HG03045 (cell line): ENCODE measurements at regions not wholly inside any gene's neighbourhood (a gene's known extent, or its start where the extent isn't known, plus 50 kb on each side); places are given as distances from the start of the nearest gene placed in this dataset.
"Not testable (repeated sequence)": the region's sequence is repeated elsewhere in the genome, so short reads cannot be mapped to it uniquely, and the experiment has no call there.

Experiments used
- ATAC-seq: cut with Tn5 transposase; IDR thresholded peaks from one replicate; pipeline ENCODE4 v1.9.1; 2021; ENCODE audit warnings: mild to moderate bottlenecking, moderate library complexity; ENCODE audit not compliant: unreplicated experiment

DNA sequence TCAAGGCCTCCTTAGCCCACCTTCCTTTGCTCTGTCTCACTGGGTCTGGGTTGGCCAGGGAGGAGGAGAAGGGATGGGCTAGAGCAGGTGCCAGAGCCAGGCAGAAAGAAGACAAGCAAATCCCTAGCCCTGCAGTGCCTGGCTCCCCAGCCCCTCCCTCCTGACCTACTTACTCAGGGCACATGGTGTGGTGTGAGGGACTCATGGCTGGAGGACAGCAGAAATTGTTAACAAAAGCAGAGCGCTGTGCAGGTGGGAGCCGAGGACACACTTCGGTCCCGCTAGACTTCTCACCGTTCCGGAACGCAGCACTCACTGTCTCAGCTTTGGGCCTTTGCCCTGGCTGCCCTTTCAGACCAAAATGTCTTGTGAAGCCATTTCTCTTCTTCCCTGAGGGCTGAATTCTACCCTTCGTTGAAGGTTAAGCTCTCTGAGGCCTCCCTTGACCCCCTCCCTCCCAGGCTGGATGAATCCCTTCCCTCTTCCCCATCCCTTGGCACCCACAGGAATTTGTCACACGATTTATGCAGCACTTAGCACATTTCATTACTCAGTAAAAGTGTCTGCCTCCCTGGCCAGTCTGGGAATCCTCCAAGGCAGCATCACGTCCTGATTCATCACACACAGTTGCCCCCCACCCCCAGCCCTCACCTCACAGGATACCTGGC, 263.9 kb upstream of the TRPC7 start:
- no peak for ATAC-seq

DNA sequence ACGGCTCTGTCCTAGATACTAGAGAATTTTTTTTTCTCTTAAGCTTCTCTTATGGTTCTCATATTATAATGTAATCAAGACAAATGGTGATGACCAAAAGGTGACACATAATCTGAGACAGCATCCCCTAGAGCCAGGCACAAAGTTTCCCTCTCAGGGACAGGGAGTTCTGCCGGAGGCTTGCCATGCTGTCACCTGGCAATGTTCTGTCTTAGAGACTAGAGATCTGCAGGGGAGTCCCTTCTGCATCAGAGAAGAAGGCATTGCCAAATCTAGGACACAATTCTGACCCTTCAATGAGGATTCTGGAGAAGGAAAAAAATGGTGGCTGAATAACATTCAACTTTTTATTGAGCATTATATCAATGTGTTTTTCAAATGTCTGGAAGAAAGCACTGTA, 261.2 kb upstream of the TRPC7 start:
- no peak for ATAC-seq

- no peak for ATAC-seq
Measured at GRCh38 chr5:136622747-136623146, 257.4 kb upstream of the TRPC7 start.

- no peak for ATAC-seq
Measured at GRCh38 chr5:136621743-136622142, 256.4 kb upstream of the TRPC7 start.

DNA sequence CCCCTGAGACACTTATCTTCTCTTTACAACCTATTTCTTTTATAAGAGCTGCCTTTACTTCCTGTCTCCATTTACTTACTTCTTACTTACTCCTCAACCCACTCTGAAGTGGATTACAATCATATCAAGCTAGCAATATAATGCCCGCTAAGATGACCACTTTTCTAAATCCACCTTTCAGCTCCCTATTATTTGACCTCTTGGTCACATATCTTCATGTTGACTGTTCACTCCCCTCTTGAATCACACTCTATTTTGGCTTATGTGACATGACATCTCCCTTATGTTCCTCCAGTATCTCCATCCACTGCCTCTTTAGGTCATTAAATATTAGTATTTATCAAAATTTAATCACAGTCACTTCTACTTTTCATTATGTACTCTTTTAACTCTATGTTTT, 255.3 kb upstream of the TRPC7 start:
- ATAC-seq: no peak

GRCh38 chr5:136620016-136620419, 254.7 kb upstream of the TRPC7 start:
- no peak for ATAC-seq

- no peak for ATAC-seq
Measured at GRCh38 chr5:136619556-136619955, 254.2 kb upstream of the TRPC7 start.

DNA sequence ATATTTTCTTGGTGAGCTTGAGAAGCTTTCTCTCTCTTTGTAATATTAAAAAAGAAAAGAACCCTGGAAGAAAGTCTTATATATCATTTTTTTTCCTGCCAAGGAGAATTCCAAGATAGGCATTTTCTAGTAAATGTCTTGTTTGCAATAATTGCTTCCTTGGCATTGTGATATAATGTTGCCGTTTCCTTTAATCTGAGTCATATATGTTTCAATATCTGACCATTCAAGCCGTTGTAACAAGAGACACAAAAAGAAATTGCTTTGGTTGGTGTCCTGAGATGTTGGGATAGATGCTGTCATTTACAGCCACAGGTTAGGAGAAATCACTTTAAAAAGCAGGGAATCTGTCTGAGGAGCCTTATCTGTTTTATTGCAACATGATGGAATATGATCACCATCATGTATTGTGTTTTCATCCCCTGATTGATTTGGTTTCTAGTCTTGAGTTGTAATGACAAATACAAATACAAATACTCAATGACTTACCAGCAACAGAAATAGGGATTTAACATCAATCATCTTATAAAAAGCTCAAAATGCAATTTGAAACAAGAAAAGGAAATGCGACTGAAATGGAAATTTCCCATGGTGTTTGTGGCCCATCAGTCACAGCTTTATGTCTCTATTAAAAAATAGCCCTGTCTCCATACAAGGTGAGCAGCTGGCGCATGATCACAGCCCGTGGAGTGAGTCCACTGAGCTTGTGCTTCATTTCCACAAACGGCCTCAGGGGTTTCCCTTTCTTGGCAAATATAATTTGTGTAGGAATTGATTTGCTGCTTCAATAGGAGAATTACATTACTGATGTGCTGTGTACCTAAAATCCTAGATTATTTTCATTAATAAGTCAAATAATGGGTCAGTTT, 250.1 kb upstream of the TRPC7 start:
- no peak for ATAC-seq

DNA sequence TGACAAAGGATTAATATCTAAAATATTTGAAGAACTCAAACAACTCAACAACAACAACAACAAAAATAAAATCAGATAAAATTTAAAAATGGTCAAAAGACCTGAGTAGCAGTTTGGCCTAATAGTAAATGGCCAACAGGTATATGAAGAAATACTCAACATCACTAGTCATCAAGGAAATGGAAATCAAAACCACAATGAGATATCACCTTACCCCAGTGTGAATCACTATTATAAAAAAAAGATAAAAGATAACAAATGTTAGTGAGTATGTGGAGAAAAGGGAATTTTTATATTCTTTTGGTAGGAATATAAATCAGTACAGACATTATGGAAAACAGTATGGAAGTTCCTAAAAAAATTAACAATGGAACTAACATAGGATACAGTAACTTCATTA, 247.9 kb upstream of the TRPC7 start:
- ATAC-seq: no peak

DNA sequence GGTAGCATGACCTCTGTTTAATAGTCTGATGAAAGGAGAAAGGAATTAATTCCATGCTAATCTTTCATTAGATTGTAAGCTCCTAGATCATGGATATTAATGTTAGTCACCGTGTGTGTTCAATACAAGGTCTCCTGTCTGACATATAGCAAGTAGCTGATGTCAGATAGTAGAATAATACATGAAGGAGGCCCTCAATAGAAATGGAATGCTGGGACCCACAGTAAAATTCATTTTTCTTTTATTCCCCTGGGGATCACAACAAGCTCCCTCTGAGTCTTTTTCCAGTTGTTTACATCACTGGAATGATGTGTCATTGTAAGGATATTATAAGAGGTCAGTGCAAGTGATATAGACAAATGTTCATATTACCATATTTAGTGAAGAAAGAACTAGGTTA, 240.3 kb upstream of the TRPC7 start:
- no peak for ATAC-seq

- no peak for ATAC-seq
Measured at GRCh38 chr5:136600306-136600705, 235.0 kb upstream of the TRPC7 start.

DNA sequence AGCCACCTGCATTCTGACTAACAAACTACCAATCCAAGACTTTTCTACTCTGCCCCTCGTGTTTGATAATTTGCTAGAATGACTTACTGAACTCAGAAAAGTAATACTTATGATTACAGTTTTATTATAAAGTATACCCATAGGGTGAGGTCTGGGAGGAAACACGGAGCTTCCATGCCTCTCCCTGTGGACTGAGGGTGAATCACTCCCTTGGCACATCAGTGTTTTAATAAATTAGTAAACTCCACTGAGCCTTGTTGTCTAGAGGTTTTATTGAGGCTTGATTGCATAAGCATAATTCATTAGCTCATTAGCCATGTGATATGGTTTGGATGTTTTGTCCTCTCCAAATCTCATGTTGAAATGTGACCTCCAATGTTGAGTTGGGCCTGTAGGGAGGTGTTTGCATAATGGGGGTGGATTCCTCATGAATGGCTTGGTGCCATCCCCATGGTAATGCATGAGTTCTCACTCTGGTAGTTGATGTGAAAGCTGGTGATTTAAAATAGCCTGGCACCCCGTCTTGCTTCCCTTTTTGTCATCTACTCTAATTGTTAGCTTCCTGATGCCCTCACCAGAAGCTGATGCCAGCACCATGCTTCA, 233.6 kb upstream of the TRPC7 start:
- no peak for ATAC-seq

DNA sequence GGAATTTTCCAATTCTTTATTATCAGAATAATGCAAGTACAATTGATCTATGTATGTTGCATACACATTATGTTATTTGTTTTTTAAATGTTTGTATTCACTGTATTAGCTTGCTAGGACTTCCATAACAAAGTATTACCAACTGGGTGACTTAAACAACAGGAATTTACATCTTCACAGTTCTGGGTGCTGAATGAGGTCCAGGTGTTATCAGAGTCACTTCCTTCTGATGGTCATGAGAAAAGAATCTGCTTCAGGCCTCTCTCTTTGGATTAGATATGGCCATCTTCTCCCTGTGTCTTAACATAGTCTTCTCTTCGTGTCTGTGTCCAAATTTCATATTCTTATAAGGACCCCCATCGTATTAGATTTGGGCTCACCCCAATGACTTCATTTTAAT, 229.1 kb upstream of the TRPC7 start:
- ATAC-seq: no peak

DNA sequence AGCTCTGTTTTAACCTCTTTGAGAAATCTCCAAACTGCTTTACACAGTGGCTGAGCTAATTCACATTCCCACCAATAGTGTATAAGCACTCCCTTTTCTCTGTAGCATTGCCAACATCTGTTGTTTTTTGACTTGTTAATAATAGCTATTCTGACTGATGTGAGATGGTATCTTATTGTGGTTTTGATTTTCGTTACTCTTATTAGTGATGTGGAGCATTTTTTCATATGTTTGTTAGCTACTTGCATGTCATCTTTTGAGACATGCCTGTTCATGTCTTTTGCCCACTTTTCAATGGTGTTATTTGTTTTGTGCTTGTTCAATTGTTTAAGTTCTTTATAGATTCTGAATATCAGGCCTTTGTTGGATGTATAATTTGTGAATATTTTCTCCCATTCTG, 225.2 kb upstream of the TRPC7 start:
- no peak for ATAC-seq

GRCh38 chr5:136586196-136586595, 220.9 kb upstream of the TRPC7 start:
- no peak for ATAC-seq

DNA sequence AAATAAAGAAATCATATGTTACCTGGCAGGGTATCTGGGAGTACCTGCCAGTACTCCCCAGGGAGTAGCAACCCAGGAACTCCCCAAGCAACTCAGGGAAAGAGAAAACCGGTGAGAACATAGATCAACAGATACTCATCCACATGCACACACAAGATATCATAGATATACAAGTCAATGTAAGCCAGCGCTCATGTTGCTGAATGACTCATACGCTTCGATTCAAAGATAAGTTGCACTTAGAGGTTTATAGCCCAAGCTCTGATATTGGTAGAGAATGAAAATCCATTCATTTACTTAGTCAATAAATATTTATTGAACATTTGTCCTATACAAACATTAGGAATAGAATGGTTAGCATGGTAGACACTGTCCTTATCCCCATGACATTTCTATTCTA, 219.1 kb upstream of the TRPC7 start:
- no peak for ATAC-seq

DNA sequence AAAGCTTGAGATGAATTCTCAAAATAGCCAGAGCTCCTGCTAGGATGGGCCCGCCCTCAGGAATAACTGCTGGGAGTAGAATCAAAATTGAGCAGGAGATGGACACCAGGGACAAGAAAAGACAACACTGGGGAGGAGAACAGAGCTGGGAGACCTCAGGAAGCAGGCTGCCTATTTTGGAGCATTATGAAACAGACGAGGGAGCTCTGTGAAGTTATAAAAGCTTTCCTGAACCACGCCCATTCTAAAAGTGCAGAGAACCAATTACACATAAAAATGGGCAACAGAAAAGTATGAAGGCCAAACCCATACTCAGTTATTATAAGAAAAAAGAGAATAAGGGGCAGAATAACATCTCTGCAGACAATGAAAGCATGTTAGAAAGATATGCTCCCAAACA, 213.9 kb upstream of the TRPC7 start:
- no peak for ATAC-seq

GRCh38 chr5:136569875-136570274, 204.5 kb upstream of the TRPC7 start:
- ATAC-seq: not testable (repeated sequence)

DNA sequence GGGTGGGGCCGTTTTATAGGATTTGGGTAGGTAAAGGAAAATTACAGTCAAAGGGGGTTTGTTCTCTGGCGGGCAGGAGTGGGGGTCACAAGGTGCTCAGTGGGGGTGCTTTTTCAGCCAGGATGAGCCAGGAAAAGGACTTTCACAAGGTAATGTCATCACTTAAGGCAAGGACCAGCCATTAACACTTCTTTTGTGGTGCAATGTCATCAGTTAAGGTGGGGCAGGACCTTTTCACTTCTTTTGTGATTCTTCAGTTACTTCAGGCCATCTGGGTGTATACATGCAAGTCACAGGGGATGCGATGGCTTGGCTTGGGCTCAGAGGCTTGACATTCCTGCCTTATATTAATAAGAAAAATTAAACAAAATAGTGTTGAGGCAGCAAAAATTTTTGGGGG, 200.1 kb upstream of the TRPC7 start:
- not testable (repeated sequence) for ATAC-seq

DNA sequence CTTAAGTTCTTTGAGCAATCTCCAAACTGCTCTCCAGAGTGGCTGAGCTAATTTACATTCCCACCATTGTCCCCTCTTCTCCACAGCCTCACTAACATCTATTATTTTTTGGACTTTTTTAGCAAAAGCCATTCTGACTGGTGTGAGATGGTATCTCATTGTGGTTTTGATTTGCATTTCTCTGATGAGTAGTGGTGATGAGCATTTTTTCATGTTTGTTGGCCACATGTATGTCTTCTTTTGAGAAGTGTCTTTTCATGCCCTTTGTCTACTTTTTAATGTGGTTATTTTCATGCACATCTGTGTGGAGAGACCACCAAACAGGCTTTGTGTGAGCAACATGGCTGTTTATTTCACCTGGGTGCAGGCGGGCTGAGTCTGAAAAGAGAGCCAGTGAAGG, 199.7 kb upstream of the TRPC7 start:
- not testable (repeated sequence) for ATAC-seq

DNA sequence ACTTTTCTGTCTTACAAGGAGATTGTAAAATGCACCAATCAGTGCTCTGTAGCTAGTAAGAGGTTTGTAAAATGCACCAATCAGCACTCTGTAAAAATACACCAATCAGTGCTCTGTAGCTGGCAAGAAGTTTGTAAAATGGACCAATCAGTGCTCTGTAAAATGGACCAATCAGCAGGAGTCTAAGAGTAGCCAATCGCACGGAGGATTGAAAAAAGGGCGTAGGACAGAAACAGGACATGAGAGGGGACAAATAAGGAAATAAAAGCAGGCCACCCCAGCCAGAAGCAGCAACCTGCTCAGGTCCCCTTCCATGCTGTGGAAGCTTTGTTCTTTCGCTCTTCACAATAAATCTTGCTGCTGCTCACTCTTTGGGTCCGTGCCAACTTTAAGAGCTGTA, 199.1 kb upstream of the TRPC7 start:
- ATAC-seq: not testable (repeated sequence)

DNA sequence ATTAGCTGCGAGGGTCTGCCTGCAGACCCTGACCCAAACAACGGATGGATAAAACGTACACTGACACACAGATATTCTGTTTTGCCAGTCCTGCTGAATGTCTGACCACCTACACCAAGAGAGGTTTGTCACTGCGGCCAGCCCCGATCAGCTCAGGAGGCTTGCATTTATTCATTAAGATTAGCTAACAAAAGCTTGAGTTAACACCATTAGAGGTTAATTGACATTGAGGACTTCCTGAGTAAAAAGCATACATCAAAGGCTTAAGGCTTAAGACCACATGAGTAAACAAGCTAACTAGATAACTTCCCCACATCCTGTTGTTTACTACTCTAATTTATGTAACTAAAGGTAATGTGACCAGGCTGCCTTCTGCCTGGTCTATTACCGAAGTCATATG, 198.1 kb upstream of the TRPC7 start:
- no peak for ATAC-seq
